GM23248 (cell line): ENCODE measurements at regions not wholly inside any gene's neighbourhood (a gene's known extent, or its start where the extent isn't known, plus 50 kb on each side); places are given as distances from the start of the nearest gene placed in this dataset.

Source experiments
- DNase-seq: peaks from one replicate; pipeline ENCODE4 v3.0.0-alpha.2; 2015
- H2AFZ ChIP-seq: fragments of 200-600 bp; sonication (generic); 2 replicates; pipeline ENCODE4 v1.6.1; 2016; ENCODE audit warnings: antibody characterized with exemption
- H3F3A ChIP-seq: fragments of 200-600 bp; sonication (generic); 2 replicates; pipeline ENCODE4 v1.6.1; 2016; ENCODE audit warnings: mild to moderate bottlenecking, antibody characterized with exemption, mixed run types; ENCODE audit not compliant: insufficient read depth
- H3K27ac ChIP-seq: fragments of 200-600 bp; sonication (generic); 2 replicates; pipeline ENCODE4 v1.5.1; 2016; ENCODE audit warnings: mild to moderate bottlenecking
- H3K27me3 ChIP-seq: fragments of 200-600 bp; sonication (generic); replicated peaks from 2 replicates; pipeline ENCODE4 v1.6.1; 2016; ENCODE audit warnings: mild to moderate bottlenecking; ENCODE audit not compliant: insufficient read depth
- H3K36me3 ChIP-seq: fragments of 200-600 bp; sonication (generic); 2 replicates; pipeline ENCODE4 v1.6.1; 2016; ENCODE audit warnings: low read depth, mild to moderate bottlenecking
- H3K4me1 ChIP-seq: fragments of 200-600 bp; sonication (generic); 2 replicates; pipeline ENCODE4 v1.6.1; 2016; ENCODE audit warnings: mild to moderate bottlenecking; ENCODE audit not compliant: insufficient read depth
- H3K4me2 ChIP-seq: fragments of 200-600 bp; sonication (generic); one replicate; pipeline ENCODE4 v1.6.1; 2016; ENCODE audit warnings: mild to moderate bottlenecking; ENCODE audit not compliant: unreplicated experiment
- H3K4me3 ChIP-seq: fragments of 200-600 bp; sonication (generic); 2 replicates; pipeline ENCODE4 v1.5.1; 2016; ENCODE audit warnings: mild to moderate bottlenecking
- H3K79me2 ChIP-seq: fragments of 200-600 bp; sonication (generic); 2 replicates; pipeline ENCODE4 v1.6.1; 2016; ENCODE audit warnings: mild to moderate bottlenecking; ENCODE audit not compliant: insufficient read depth
- H3K9ac ChIP-seq: fragments of 200-600 bp; sonication (generic); 2 replicates; pipeline ENCODE4 v1.6.1; 2016; ENCODE audit warnings: mild to moderate bottlenecking
- H3K9me2 ChIP-seq: fragments of 200-600 bp; sonication (generic); 2 replicates; pipeline ENCODE4 v1.6.1; 2016; ENCODE audit warnings: mixed run types, mild to moderate bottlenecking, moderate library complexity; ENCODE audit not compliant: insufficient read depth
- H3K9me3 ChIP-seq: fragments of 200-600 bp; sonication (generic); one replicate; pipeline ENCODE4 v1.6.1; 2017; ENCODE audit warnings: low read depth
- H4K20me1 ChIP-seq: fragments of 200-600 bp; sonication (generic); 2 replicates; pipeline ENCODE4 v1.6.0; 2016; ENCODE audit not compliant: insufficient read depth
- EZH2 ChIP-seq: fragments of 200-600 bp; sonication (generic); IDR thresholded peaks from 2 replicates; pipeline ENCODE4 v1.6.1; 2018; ENCODE audit warnings: antibody characterized with exemption, mild to moderate bottlenecking; ENCODE audit not compliant: insufficient read depth, poor library complexity, severe bottlenecking
- EZH2phosphoT487 ChIP-seq: fragments of 200-600 bp; sonication (generic); IDR thresholded peaks from 2 replicates; pipeline ENCODE4 v1.6.1; 2018; ENCODE audit warnings: antibody characterized with exemption, moderate library complexity, mild to moderate bottlenecking, low read depth; ENCODE audit not compliant: insufficient read depth
- WGBS, 2 experiments: methylation state at CpG; one replicate each; pipeline ENCODE4 v1.1.6; 2015 to 2017; ENCODE audit warnings: low lambda C conversion rate in 2 of 2, low coverage in 1 of 2; ENCODE audit errors: missing lambda C conversion rate in 2 of 2; 5-methylcytosine and 5-hydroxymethylcytosine counted together
- in situ Hi-C: fragments of 300-500 bp; cut with MboI; formaldehyde crosslinking; loops from 2 replicates; pipeline ENCODE4 v1.15.0; 2020

DNA sequence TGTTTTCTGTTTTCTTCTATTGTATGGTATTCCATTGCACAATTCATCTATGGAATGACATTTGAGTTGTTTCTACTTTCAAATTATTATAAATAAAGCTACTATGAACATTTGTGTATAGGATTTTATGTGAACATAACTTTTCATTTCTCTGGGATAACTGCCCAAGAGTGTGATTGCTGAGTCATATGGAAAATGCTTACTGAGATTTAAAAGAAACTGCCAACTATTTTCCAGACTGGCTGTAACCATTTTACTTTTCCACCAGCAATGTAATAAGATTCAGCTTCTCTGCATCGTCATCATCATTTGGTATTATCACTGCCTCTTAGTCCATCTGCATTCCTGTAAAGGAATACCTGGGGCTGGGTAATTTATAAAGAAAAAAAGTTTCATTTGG, 779.6 kb upstream of the PRMT6 start:
- 8 to 13% methylated on average over 1 of the region's 1 CpG for WGBS, 2 experiments
- H3K27ac ChIP-seq = no peak overlapping the region
- DNase-seq = peak; percentile 9

GRCh38 chr1:106277786-106278185, 778.7 kb upstream of the PRMT6 start:
- no peak overlapping the region for H3K27ac ChIP-seq
- no peak overlapping the region for H2AFZ ChIP-seq
- no peaks in the 10 kb centered on the region for H3K27me3 ChIP-seq
- in situ Hi-C loops = no loop called here
- no peaks in the 10 kb centered on the region for H3K36me3 ChIP-seq
- no peak overlapping the region for H3K4me3 ChIP-seq
- H3K79me2 ChIP-seq = no peaks in the 10 kb centered on the region
- WGBS, 2 experiments = 16 to 19% methylated on average over 4 of the region's 4 CpGs
- no peak for TF ChIP-seq EZH2
- no peak for TF ChIP-seq EZH2phosphoT487
- no peaks in the 10 kb centered on the region for H3K9me3 ChIP-seq
- H3K4me1 ChIP-seq = no peaks in the 10 kb centered on the region
- no peak overlapping the region for H3K4me2 ChIP-seq
- H3K9me2 ChIP-seq = no peaks in the 10 kb centered on the region
- no peaks in the 10 kb centered on the region for H3F3A ChIP-seq
- no peak overlapping the region for H3K9ac ChIP-seq
- no peak for DNase-seq
- H4K20me1 ChIP-seq = no peaks in the 10 kb centered on the region

More for the DNA sequence above, 779.6 kb upstream of the PRMT6 start:
- no peaks in the 10 kb centered on the region for H3F3A ChIP-seq
- no peaks in the 10 kb centered on the region for H3K36me3 ChIP-seq
- H4K20me1 ChIP-seq = no peaks in the 10 kb centered on the region
- no peaks in the 10 kb centered on the region; the same call in 1 of the 2 replicates for H3K9me2 ChIP-seq
- H3K9me3 ChIP-seq = no peaks in the 10 kb centered on the region
- no peak overlapping the region for H3K4me2 ChIP-seq
- in situ Hi-C loops = no loop called here
- H3K9ac ChIP-seq = no peak overlapping the region
- H2AFZ ChIP-seq = no peak overlapping the region
- H3K79me2 ChIP-seq = no peaks in the 10 kb centered on the region
- no peaks in the 10 kb centered on the region for H3K27me3 ChIP-seq
- no peak overlapping the region for H3K4me3 ChIP-seq
- no peaks in the 10 kb centered on the region for H3K4me1 ChIP-seq
- TF ChIP-seq EZH2 (no peak), EZH2phosphoT487 (no peak)

DNA sequence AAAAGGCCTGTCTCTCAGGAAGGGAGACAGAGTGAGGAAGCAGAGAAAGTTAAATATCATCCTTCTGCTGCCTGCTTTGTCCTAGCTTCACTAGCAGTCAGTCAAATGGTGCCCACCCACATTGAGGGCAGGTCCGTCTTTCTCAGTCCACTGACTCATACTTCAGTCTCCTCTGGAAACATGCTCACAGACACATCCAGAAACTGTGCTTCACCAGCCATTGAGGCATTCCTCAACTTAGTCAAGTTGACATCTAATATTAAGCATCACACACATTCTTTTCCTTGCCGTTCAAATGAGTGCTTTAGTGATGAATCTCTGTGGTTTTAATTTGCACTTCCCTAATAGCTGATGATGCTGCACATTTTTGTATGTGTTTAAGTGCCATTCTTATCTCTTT, 777.8 kb upstream of the PRMT6 start:
- H3K36me3 ChIP-seq = no peaks in the 10 kb centered on the region
- in situ Hi-C loops = no loop called here
- no peak overlapping the region for H3K4me2 ChIP-seq
- no peaks in the 10 kb centered on the region for H3K27me3 ChIP-seq
- H3F3A ChIP-seq = no peaks in the 10 kb centered on the region
- H3K27ac ChIP-seq = no peak overlapping the region
- H3K4me1 ChIP-seq = no peaks in the 10 kb centered on the region
- WGBS, 2 experiments = 25 to 27% methylated on average over 2 of the region's 2 CpGs
- no peak overlapping the region for H3K9ac ChIP-seq
- no peaks in the 10 kb centered on the region for H3K79me2 ChIP-seq
- H2AFZ ChIP-seq = no peak overlapping the region
- no peak for DNase-seq
- TF ChIP-seq EZH2 (no peak), EZH2phosphoT487 (no peak)
- no peaks in the 10 kb centered on the region for H4K20me1 ChIP-seq
- no peaks in the 10 kb centered on the region for H3K9me2 ChIP-seq
- no peak overlapping the region for H3K4me3 ChIP-seq
- H3K9me3 ChIP-seq = no peaks in the 10 kb centered on the region

- H3K4me3 ChIP-seq = no peak overlapping the region
- H3K9me3 ChIP-seq = no peaks in the 10 kb centered on the region
- no peak for DNase-seq
- H3K27ac ChIP-seq = no peak overlapping the region
- no peaks in the 10 kb centered on the region for H3K27me3 ChIP-seq
- no peak overlapping the region for H3K4me2 ChIP-seq
- H3K9me2 ChIP-seq = no peaks in the 10 kb centered on the region; the same call in 1 of the 2 replicates
- 37 to 43% methylated on average over 3 of the region's 3 CpGs for WGBS, 2 experiments
- H3K79me2 ChIP-seq = no peaks in the 10 kb centered on the region
- H3F3A ChIP-seq = no peaks in the 10 kb centered on the region
- H4K20me1 ChIP-seq = no peaks in the 10 kb centered on the region
- H3K36me3 ChIP-seq = no peaks in the 10 kb centered on the region
- no peak for TF ChIP-seq EZH2
- TF ChIP-seq EZH2phosphoT487 = no peak
- H2AFZ ChIP-seq = no peak overlapping the region
- H3K9ac ChIP-seq = no peak overlapping the region
- H3K4me1 ChIP-seq = no peaks in the 10 kb centered on the region
- in situ Hi-C loops = no loop called here
Measured at GRCh38 chr1:106289265-106289928, 767.1 kb upstream of the PRMT6 start.
